Esophagus muscularis mucosa (tissue), 4 donors: ENCODE measurements at regions not wholly inside any gene's neighbourhood (a gene's known extent, or its start where the extent isn't known, plus 50 kb on each side); places are given as distances from the start of the nearest gene placed in this dataset.

Experiments used
- DNase-seq: peaks from one replicate; pipeline ENCODE4 v3.0.0-alpha.2; 2017; ENCODE audit errors: extremely low spot score
- H3K27ac ChIP-seq, 4 donors: fragments of 200-600 bp; sonication (generic); replicated peaks in 1 of 4; 1 replicate in 3 of 4; 2 replicates in 1 of 4; pipeline ENCODE4 v1.5.1; 2016 to 2019; ENCODE audit warnings: mild to moderate bottlenecking in 1 of 4
- H3K27me3 ChIP-seq, 4 donors: fragments of 200-600 bp; sonication (generic); one replicate each; pipeline versions ENCODE4 v1.5.1 to v1.6.0; 2016 to 2019
- H3K36me3 ChIP-seq, 4 donors: fragments of 200-600 bp; sonication (generic); one replicate each; pipeline ENCODE4 v1.5.1; 2016 to 2019
- H3K4me1 ChIP-seq, 4 donors: fragments of 200-600 bp; sonication (generic); one replicate each; pipeline ENCODE4 v1.5.1; 2016 to 2019
- H3K4me3 ChIP-seq, 4 donors: fragments of 200-600 bp; sonication (generic); 1 replicate in 2 of 4; 2 replicates in 2 of 4; pipeline ENCODE4 v1.5.1; 2016 to 2019; ENCODE audit warnings: mild to moderate bottlenecking in 4 of 4, moderate library complexity in 1 of 4
- H3K9me3 ChIP-seq, 4 donors: fragments of 200-600 bp; sonication (generic); 1 replicate in 3 of 4; 2 replicates in 1 of 4; pipeline ENCODE4 v1.5.1; 2016 to 2019
- CTCF ChIP-seq, 3 experiments: fragments of 200-600 bp in 2 of 3; fragments of 450-650 bp in 1 of 3; sonication (generic) in 2 of 3; IDR thresholded peaks; one replicate each; pipeline ENCODE4 v1.5.1; 2017 to 2019; ENCODE audit warnings: antibody characterized with exemption in 3 of 3, mild to moderate bottlenecking in 2 of 3, moderate library complexity in 1 of 3
- EP300 ChIP-seq: sonication (generic); formaldehyde crosslinking; IDR thresholded peaks from one replicate; pipeline ENCODE4 v1.6.1; 2017; ENCODE audit warnings: antibody characterized with exemption
- POLR2A ChIP-seq: fragments of 450-650 bp; IDR thresholded peaks from one replicate; pipeline ENCODE4 v1.6.1; 2017; ENCODE audit warnings: antibody characterized with exemption, moderate library complexity, mild to moderate bottlenecking, low read depth
- POLR2AphosphoS5 ChIP-seq, 2 donors: sonication (generic); formaldehyde crosslinking; IDR thresholded peaks; one replicate each; pipeline ENCODE4 v1.6.1; 2017; ENCODE audit warnings: antibody characterized with exemption in 2 of 2
- WGBS: methylation state at CpG from one replicate; pipeline ENCODE4 v1.1.5; 2018; 5-methylcytosine and 5-hydroxymethylcytosine counted together
- intact Hi-C: fragments of 100-400 bp; cut with DNase I; formaldehyde crosslinking; loops from one replicate; pipeline ENCODE4 v1.15.1; 2023

GRCh38 chr18:72452328-72452727, 91.8 kb downstream of the CBLN2 start:
- no peaks in the 10 kb centered on the region for H3K9me3 ChIP-seq
- H3K27me3 ChIP-seq, result no peaks in the 10 kb centered on the region
- 74% methylated on average over 6 of the region's 6 CpGs for WGBS
- no peak overlapping the region for H3K27ac ChIP-seq
- no peak for DNase-seq
- intact Hi-C loops, result no loop called here
- H3K36me3 ChIP-seq, result no peaks in the 10 kb centered on the region
- no peak for TF ChIP-seq POLR2A
- no peak for TF ChIP-seq POLR2AphosphoS5 (IDR thresholded peaks at IDR 0.05)
- no peak for TF ChIP-seq EP300
- no peak for TF ChIP-seq CTCF (IDR thresholded peaks at IDR 0.05)
- no peaks in the 10 kb centered on the region for H3K4me1 ChIP-seq
- no peak overlapping the region for H3K4me3 ChIP-seq

GRCh38 chr18:72444798-72445155, 99.4 kb downstream of the CBLN2 start:
- WGBS, result 48% methylated on average over 4 of the region's 4 CpGs
- Histone ChIP-seq H3K9me3 (no peaks in the 10 kb centered on the region), H3K4me3 (no peak overlapping the region), H3K36me3 (no peaks in the 10 kb centered on the region), H3K27me3 (no peaks in the 10 kb centered on the region), H3K27ac (no peak overlapping the region), H3K4me1 (no peaks in the 10 kb centered on the region)
- DNase-seq, result no peak
- no peak for TF ChIP-seq EP300
- no peak for TF ChIP-seq POLR2AphosphoS5 (IDR thresholded peaks at IDR 0.05)
- no peak for TF ChIP-seq CTCF (IDR thresholded peaks at IDR 0.05)
- no peak for TF ChIP-seq POLR2A
- intact Hi-C loops, result no loop called here

- intact Hi-C loops, result no loop called here
- H3K4me3 ChIP-seq, result no peak overlapping the region
- H3K4me1 ChIP-seq, result no peaks in the 10 kb centered on the region
- no peak overlapping the region for H3K27ac ChIP-seq
- no peaks in the 10 kb centered on the region for H3K36me3 ChIP-seq
- H3K9me3 ChIP-seq, result no peaks in the 10 kb centered on the region
- DNase-seq, result no peak
- H3K27me3 ChIP-seq, result no peaks in the 10 kb centered on the region
- 58% methylated on average over 7 of the region's 7 CpGs for WGBS
- TF ChIP-seq POLR2AphosphoS5 (IDR thresholded peaks at IDR 0.05), result no peak
- no peak for TF ChIP-seq EP300
- no peak for TF ChIP-seq CTCF (IDR thresholded peaks at IDR 0.05)
- no peak for TF ChIP-seq POLR2A
These were observed 99.9 kb downstream of the CBLN2 start for GRCh38 chr18:72444111-72444797.

- Histone ChIP-seq H3K27me3 (no peaks in the 10 kb centered on the region), H3K36me3 (no peaks in the 10 kb centered on the region), H3K27ac (no peak overlapping the region), H3K4me1 (no peaks in the 10 kb centered on the region), H3K4me3 (no peak overlapping the region), H3K9me3 (no peaks in the 10 kb centered on the region)
- TF ChIP-seq POLR2AphosphoS5 (IDR thresholded peaks at IDR 0.05), result no peak
- TF ChIP-seq EP300, result no peak
- no peak for TF ChIP-seq CTCF (IDR thresholded peaks at IDR 0.05)
- no peak for TF ChIP-seq POLR2A
- intact Hi-C loops, result no loop called here
- no peak for DNase-seq
- 53% methylated on average over 3 of the region's 3 CpGs for WGBS
These were observed 107.7 kb downstream of the CBLN2 start for GRCh38 chr18:72436401-72436800.

- Histone ChIP-seq H3K4me1 (no peaks in the 10 kb centered on the region), H3K9me3 (no peaks in the 10 kb centered on the region), H3K27ac (no peak overlapping the region), H3K27me3 (no peaks in the 10 kb centered on the region), H3K36me3 (no peaks in the 10 kb centered on the region), H3K4me3 (no peak overlapping the region)
- intact Hi-C loops, result no loop called here
- DNase-seq, result no peak
- TF ChIP-seq CTCF (IDR thresholded peaks at IDR 0.05) (no peak), POLR2A (no peak), POLR2AphosphoS5 (IDR thresholded peaks at IDR 0.05) (no peak), EP300 (no peak)
- 83% methylated on average over 5 of the region's 5 CpGs for WGBS
These were observed 110.4 kb downstream of the CBLN2 start for GRCh38 chr18:72433756-72434155.
